Smooth muscle cell (in vitro differentiated cells): ENCODE measurements at regions not wholly inside any gene's neighbourhood (a gene's known extent, or its start where the extent isn't known, plus 50 kb on each side); places are given as distances from the start of the nearest gene placed in this dataset.

Source experiments
- DNase-seq: peaks from one replicate; lab custom pipeline; 2025; ENCODE audit not compliant: unreplicated experiment; lab: John Stamatoyannopoulos, UW
- H2AFZ ChIP-seq: fragments of 200-600 bp; sonication (generic); 2 replicates; pipeline ENCODE4 v1.6.0; 2016; ENCODE audit warnings: antibody characterized with exemption, low read depth, mild to moderate bottlenecking
- H3F3A ChIP-seq: fragments of 200-600 bp; sonication (generic); 2 replicates; pipeline ENCODE4 v1.6.0; 2017; ENCODE audit warnings: antibody characterized with exemption, low read depth
- H3K27ac ChIP-seq: fragments of 200-600 bp; sonication (generic); 2 replicates; pipeline ENCODE4 v1.5.1; 2016; ENCODE audit warnings: low read depth, mild to moderate bottlenecking
- H3K27me3 ChIP-seq: fragments of 200-600 bp; sonication (generic); 2 replicates; pipeline ENCODE4 v1.6.1; 2016; ENCODE audit warnings: low read depth, mild to moderate bottlenecking
- H3K36me3 ChIP-seq: fragments of 200-600 bp; sonication (generic); 2 replicates; pipeline ENCODE4 v1.5.1; 2016; ENCODE audit warnings: low read depth
- H3K4me1 ChIP-seq: fragments of 200-600 bp; sonication (generic); 2 replicates; pipeline ENCODE4 v1.5.1; 2016; ENCODE audit warnings: low read depth
- H3K4me2 ChIP-seq: fragments of 200-600 bp; sonication (generic); 2 replicates; pipeline ENCODE4 v1.6.0; 2016; ENCODE audit warnings: mild to moderate bottlenecking
- H3K4me3 ChIP-seq: fragments of 200-600 bp; sonication (generic); 2 replicates; pipeline ENCODE4 v1.5.1; 2016; ENCODE audit warnings: mild to moderate bottlenecking
- H3K79me2 ChIP-seq: fragments of 200-600 bp; sonication (generic); 2 replicates; pipeline ENCODE4 v1.6.0; 2016; ENCODE audit warnings: low read depth, mild to moderate bottlenecking
- H3K9ac ChIP-seq: fragments of 200-600 bp; sonication (generic); 2 replicates; pipeline ENCODE4 v1.6.0; 2016; ENCODE audit warnings: low read depth
- H3K9me3 ChIP-seq: fragments of 200-600 bp; sonication (generic); replicated peaks from 2 replicates; pipeline ENCODE4 v1.5.1; 2016; ENCODE audit warnings: low read depth
- H4K20me1 ChIP-seq: fragments of 200-600 bp; sonication (generic); 2 replicates; pipeline ENCODE4 v1.6.0; 2016; ENCODE audit warnings: low read depth
- CTCF ChIP-seq: fragments of 200-600 bp; sonication (generic); IDR thresholded peaks from 2 replicates; pipeline ENCODE4 v1.5.1; 2017; ENCODE audit warnings: borderline replicate concordance, mild to moderate bottlenecking, antibody characterized with exemption; ENCODE audit not compliant: insufficient read depth, poor library complexity, severe bottlenecking
- WGBS: methylation state at CpG from one replicate; pipeline ENCODE4 v1.1.7; 2016; ENCODE audit warnings: low lambda C conversion rate; 5-methylcytosine and 5-hydroxymethylcytosine counted together

- Histone ChIP-seq H4K20me1 (no peaks in the 10 kb centered on the region), H3K36me3 (no peaks in the 10 kb centered on the region), H3K4me1 (no peaks in the 10 kb centered on the region), H3K27ac (no peak overlapping the region), H3K4me3 (no peak overlapping the region), H3K9ac (no peak overlapping the region), H3K9me3 (no peaks in the 10 kb centered on the region), H3K4me2 (no peak overlapping the region), H3F3A (no peaks in the 10 kb centered on the region), H3K27me3 (no peaks in the 10 kb centered on the region), H2AFZ (no peak overlapping the region), H3K79me2 (no peaks in the 10 kb centered on the region)
- DNase-seq: no peak
- TF ChIP-seq CTCF: no peak
- 69% methylated on average over 3 of the region's 3 CpGs for WGBS
Observed at GRCh38 chr12:92989715-92990484, 60.8 kb upstream of the EEA1 start.

GRCh38 chr12:92991134-92991533 is 62.0 kb upstream of the EEA1 start:
- H3F3A ChIP-seq: no peaks in the 10 kb centered on the region
- H4K20me1 ChIP-seq: no peaks in the 10 kb centered on the region
- DNase-seq: no peak
- H2AFZ ChIP-seq: no peak overlapping the region
- no peak overlapping the region for H3K9ac ChIP-seq
- H3K4me2 ChIP-seq: no peak overlapping the region
- no peaks in the 10 kb centered on the region for H3K4me1 ChIP-seq
- no peaks in the 10 kb centered on the region for H3K36me3 ChIP-seq
- no peak for TF ChIP-seq CTCF
- 96% methylated on average over 3 of the region's 3 CpGs for WGBS
- H3K79me2 ChIP-seq: no peaks in the 10 kb centered on the region
- H3K27ac ChIP-seq: no peak overlapping the region
- H3K9me3 ChIP-seq: no peaks in the 10 kb centered on the region
- H3K27me3 ChIP-seq: no peaks in the 10 kb centered on the region
- H3K4me3 ChIP-seq: no peak overlapping the region

- Histone ChIP-seq H3K9ac (no peak overlapping the region), H3F3A (no peaks in the 10 kb centered on the region), H4K20me1 (no peaks in the 10 kb centered on the region), H3K27me3 (no peaks in the 10 kb centered on the region), H3K9me3 (no peaks in the 10 kb centered on the region), H3K36me3 (no peaks in the 10 kb centered on the region), H3K4me2 (no peak overlapping the region), H3K27ac (no peak overlapping the region), H3K4me1 (no peaks in the 10 kb centered on the region), H3K4me3 (no peak overlapping the region), H2AFZ (no peak overlapping the region), H3K79me2 (no peaks in the 10 kb centered on the region)
- no peak for TF ChIP-seq CTCF
- no peak for DNase-seq
Observed at GRCh38 chr12:92992041-92992440, 62.9 kb upstream of the EEA1 start.

- no peak for DNase-seq
- Histone ChIP-seq H4K20me1 (no peaks in the 10 kb centered on the region), H3K27ac (no peak overlapping the region), H3K79me2 (no peaks in the 10 kb centered on the region), H3K4me3 (no peak overlapping the region), H3K4me1 (no peaks in the 10 kb centered on the region), H3F3A (no peaks in the 10 kb centered on the region), H3K4me2 (no peak overlapping the region), H3K36me3 (no peaks in the 10 kb centered on the region), H3K9ac (no peak overlapping the region), H3K27me3 (no peaks in the 10 kb centered on the region), H2AFZ (no peak overlapping the region), H3K9me3 (no peaks in the 10 kb centered on the region)
- WGBS: 92% methylated on average over 1 of the region's 1 CpG
- no peak for TF ChIP-seq CTCF
Observed at GRCh38 chr12:92993259-92993658, 64.2 kb upstream of the EEA1 start.
